ENCODE measurements at regions not wholly inside any gene's neighbourhood (a gene's known extent, or its start where the extent isn't known, plus 50 kb on each side); places are given as distances from the start of the nearest gene placed in this dataset.
"Not testable (repeated sequence)": the region's sequence is repeated elsewhere in the genome, so short reads cannot be mapped to it uniquely, and the experiment has no call there.

GRCh38 chr6:160804639-160805038 lies 102.6 kb downstream of the PLG start:
- Histone ChIP-seq H3K4me1 (no peaks in the 10 kb centered on the region), H3K27ac (no peak overlapping the region), H3K9me3 (no peaks in the 10 kb centered on the region), H3K27me3 (no peaks in the 10 kb centered on the region), H3K36me3 (no peaks in the 10 kb centered on the region), H3K4me3 (no peak overlapping the region)
- ATAC-seq (no peak), DNase-seq (no peak), FAIRE-seq (no peak)
- WGBS, 2 donors: 57 to 70% methylated on average over 4 of the region's 4 CpGs
- TF ChIP-seq CTCF (IDR thresholded peaks at IDR 0.05): no peak
- intact Hi-C loops (cut with DNase I): no loop called here

- WGBS, 2 donors: 54 to 69% methylated on average over 2 of the region's 2 CpGs
- Histone ChIP-seq H3K9me3 (no peaks in the 10 kb centered on the region), H3K27ac (no peak overlapping the region), H3K36me3 (no peaks in the 10 kb centered on the region), H3K27me3 (no peaks in the 10 kb centered on the region), H3K4me3 (no peak overlapping the region), H3K4me1 (no peaks in the 10 kb centered on the region)
- no peak for DNase-seq
- ATAC-seq: no peak
- TF ChIP-seq CTCF (IDR thresholded peaks at IDR 0.05): no peak
- intact Hi-C loops (cut with DNase I): no loop called here
- no peak for FAIRE-seq
Measured at GRCh38 chr6:160808263-160808662, 106.2 kb downstream of the PLG start.

GRCh38 chr6:160810238-160810637 lies 108.2 kb downstream of the PLG start:
- Histone ChIP-seq H3K27me3 (no peaks in the 10 kb centered on the region), H3K9me3 (no peaks in the 10 kb centered on the region), H3K4me3 (no peak overlapping the region), H3K36me3 (no peaks in the 10 kb centered on the region), H3K27ac (no peak overlapping the region), H3K4me1 (no peaks in the 10 kb centered on the region)
- FAIRE-seq (no peak), ATAC-seq (no peak), DNase-seq (no peak)
- intact Hi-C loops (cut with DNase I): no loop called here
- 21 to 27% methylated on average over 3 of the region's 3 CpGs for WGBS, 2 donors
- no peak for TF ChIP-seq CTCF (IDR thresholded peaks at IDR 0.05)

GRCh38 chr6:160812097-160812496 lies 110.1 kb downstream of the PLG start:
- H3K4me1 ChIP-seq: no peaks in the 10 kb centered on the region
- intact Hi-C loops (cut with DNase I): no loop called here
- no peaks in the 10 kb centered on the region for H3K27me3 ChIP-seq
- DNase-seq: no peak
- WGBS, 2 donors: 59 to 68% methylated on average over 2 of the region's 2 CpGs
- FAIRE-seq: no peak
- no peak for TF ChIP-seq CTCF (IDR thresholded peaks at IDR 0.05)
- no peaks in the 10 kb centered on the region for H3K36me3 ChIP-seq
- ATAC-seq: no peak
- H3K27ac ChIP-seq: no peak overlapping the region
- H3K4me3 ChIP-seq: no peak overlapping the region
- no peaks in the 10 kb centered on the region for H3K9me3 ChIP-seq

- no peak for TF ChIP-seq CTCF (IDR thresholded peaks at IDR 0.05)
- Histone ChIP-seq H3K4me3 (no peak overlapping the region), H3K4me1 (no peaks in the 10 kb centered on the region), H3K36me3 (no peaks in the 10 kb centered on the region), H3K9me3 (no peaks in the 10 kb centered on the region), H3K27me3 (no peaks in the 10 kb centered on the region), H3K27ac (no peak overlapping the region)
- intact Hi-C loops (cut with DNase I): no loop called here
- DNase-seq (no peak), FAIRE-seq (no peak), ATAC-seq (no peak)
- WGBS, 2 donors: 40 to 48% methylated on average over 1 of the region's 1 CpG
Measured at GRCh38 chr6:160818934-160819333, 116.9 kb downstream of the PLG start.

- FAIRE-seq; H3K4me1 ChIP-seq; H3K27me3 ChIP-seq; H3K9me3 ChIP-seq; H3K27ac ChIP-seq; intact Hi-C loops (cut with DNase I); DNase-seq; H3K36me3 ChIP-seq; ATAC-seq; H3K4me3 ChIP-seq: not testable (repeated sequence)
- 87 to 90% methylated on average over 8 of the region's 8 CpGs for WGBS, 2 donors
Measured at GRCh38 chr6:160820661-160821060, 118.6 kb downstream of the PLG start.
